H9 (cell line): ENCODE measurements at regions not wholly inside any gene's neighbourhood (a gene's known extent, or its start where the extent isn't known, plus 50 kb on each side); places are given as distances from the start of the nearest gene placed in this dataset.

Experiments
- DNase-seq: peaks from one replicate; pipeline ENCODE4 v3.0.0-alpha.2; 2017
- H2AFZ ChIP-seq: one replicate; pipeline ENCODE4 v1.6.1; 2013; ENCODE audit warnings: mild to moderate bottlenecking, low read length, control low read depth, moderate library complexity
- H2AK5ac ChIP-seq: 2 replicates; pipeline ENCODE4 v1.6.1; 2013; ENCODE audit warnings: low read length, control low read depth, mixed read lengths; ENCODE audit not compliant: insufficient read length
- H2BK120ac ChIP-seq: one replicate; pipeline ENCODE4 v1.6.1; 2013; ENCODE audit warnings: low read depth, mild to moderate bottlenecking, low read length, control low read depth, inconsistent platforms; ENCODE audit not compliant: poor library complexity, severe bottlenecking
- H2BK12ac ChIP-seq: 2 replicates; pipeline ENCODE4 v1.6.1; 2013; ENCODE audit warnings: low read length, control low read depth, mixed read lengths, low read depth; ENCODE audit not compliant: insufficient read length
- H2BK15ac ChIP-seq: 2 replicates; pipeline ENCODE4 v1.6.1; 2013; ENCODE audit warnings: low read depth, low read length, control low read depth
- H2BK20ac ChIP-seq: one replicate; pipeline ENCODE4 v1.6.1; 2013; ENCODE audit warnings: low read depth, mild to moderate bottlenecking, low read length, control low read depth, inconsistent platforms; ENCODE audit not compliant: poor library complexity, severe bottlenecking
- H2BK5ac ChIP-seq: 2 replicates; pipeline ENCODE4 v1.6.1; 2013; ENCODE audit warnings: low read length, control low read depth, mixed read lengths; ENCODE audit not compliant: insufficient read length
- H3K14ac ChIP-seq: 2 replicates; pipeline ENCODE4 v1.6.1; 2013; ENCODE audit warnings: low read length, control low read depth; ENCODE audit not compliant: insufficient read depth
- H3K18ac ChIP-seq: 2 replicates; pipeline ENCODE4 v1.6.1; 2013; ENCODE audit warnings: low read depth, mild to moderate bottlenecking, mixed read lengths, low read length, control low read depth; ENCODE audit not compliant: insufficient read length
- H3K23ac ChIP-seq: 2 replicates; pipeline ENCODE4 v1.6.1; 2013; ENCODE audit warnings: low read length, control low read depth, mixed read lengths, low read depth; ENCODE audit not compliant: insufficient read length
- H3K23me2 ChIP-seq: 2 replicates; pipeline ENCODE4 v1.6.1; 2013; ENCODE audit warnings: low read depth, mild to moderate bottlenecking, mixed read lengths, low read length, control low read depth; ENCODE audit not compliant: insufficient read length, poor library complexity, severe bottlenecking
- H3K27ac ChIP-seq: 2 replicates; pipeline ENCODE4 v1.5.1; 2013; ENCODE audit warnings: low read length, control low read depth, mixed read lengths, low read depth; ENCODE audit not compliant: insufficient read length
- H3K27me3 ChIP-seq: 2 replicates; pipeline ENCODE4 v1.6.1; 2013; ENCODE audit warnings: low read length, control low read depth, inconsistent platforms; ENCODE audit not compliant: insufficient read depth
- H3K4ac ChIP-seq: 2 replicates; pipeline ENCODE4 v1.6.1; 2013; ENCODE audit warnings: low read depth, mild to moderate bottlenecking, control low read depth, inconsistent platforms, low read length, moderate library complexity
- H3K4me1 ChIP-seq: 2 replicates; pipeline ENCODE4 v1.6.1; 2013; ENCODE audit warnings: low read length, control low read depth, inconsistent platforms; ENCODE audit not compliant: insufficient read depth
- H3K4me2 ChIP-seq: 2 replicates; pipeline ENCODE4 v1.6.1; 2013; ENCODE audit warnings: low read length, control low read depth, mixed read lengths; ENCODE audit not compliant: insufficient read length, insufficient read depth
- H3K56ac ChIP-seq: 2 replicates; pipeline ENCODE4 v1.6.1; 2013; ENCODE audit warnings: low read depth, mild to moderate bottlenecking, mixed read lengths, low read length, control low read depth; ENCODE audit not compliant: insufficient read length
- H3K79me1 ChIP-seq: 2 replicates; pipeline ENCODE4 v1.6.1; 2013; ENCODE audit warnings: low read depth, mild to moderate bottlenecking, moderate library complexity, low read length, control low read depth, inconsistent platforms; ENCODE audit not compliant: insufficient read depth, poor library complexity, severe bottlenecking
- H3K79me2 ChIP-seq: 2 replicates; pipeline ENCODE4 v1.6.1; 2013; ENCODE audit warnings: low read length, control low read depth, inconsistent platforms; ENCODE audit not compliant: insufficient read depth
- H3K9ac ChIP-seq: 2 replicates; pipeline ENCODE4 v1.6.1; 2013; ENCODE audit warnings: low read length, control low read depth, mixed read lengths; ENCODE audit not compliant: insufficient read length; ENCODE audit errors: extremely low read depth
- H3K9me3 ChIP-seq: one replicate; pipeline ENCODE4 v1.6.1; 2013; ENCODE audit warnings: low read depth, low read length, inconsistent platforms; ENCODE audit not compliant: control insufficient read depth
- H3T11ph ChIP-seq: one replicate; pipeline ENCODE4 v1.6.1; 2013; ENCODE audit warnings: mild to moderate bottlenecking, low read length, control low read depth, inconsistent platforms
- H4K20me1 ChIP-seq: one replicate; pipeline ENCODE4 v1.6.1; 2013; ENCODE audit not compliant: control insufficient read depth, insufficient read length, insufficient read depth
- H4K5ac ChIP-seq: 2 replicates; pipeline ENCODE4 v1.6.1; 2013; ENCODE audit warnings: low read depth, mild to moderate bottlenecking, mixed read lengths, low read length, control low read depth; ENCODE audit not compliant: insufficient read length
- H4K8ac ChIP-seq: replicated peaks from 2 replicates; pipeline ENCODE4 v1.6.1; 2013; ENCODE audit warnings: low read length, control low read depth, mixed read lengths, low read depth; ENCODE audit not compliant: insufficient read length
- H4K91ac ChIP-seq: 2 replicates; pipeline ENCODE4 v1.6.1; 2013; ENCODE audit warnings: low read depth, mild to moderate bottlenecking, moderate library complexity, mixed read lengths, low read length, control low read depth; ENCODE audit not compliant: insufficient read length
- H3K27ac Mint-ChIP-seq, 3 experiments: 2 replicates in 2 of 3; 3 replicates in 1 of 3; pipeline ENCODE4 v1.8.0; 2020 to 2021; ENCODE audit warnings: mixed read lengths in 3 of 3, mild to moderate bottlenecking in 1 of 3, moderate library complexity in 1 of 3
- H3K27me3 Mint-ChIP-seq: 2 replicates; pipeline ENCODE4 v1.8.0; 2021; ENCODE audit warnings: low read depth, mild to moderate bottlenecking, moderate library complexity, mixed read lengths
- H3K36me3 Mint-ChIP-seq, 3 experiments: 2 replicates in 2 of 3; 3 replicates in 1 of 3; pipeline ENCODE4 v1.8.0; 2020 to 2021; ENCODE audit warnings: low read depth in 3 of 3, mixed read lengths in 3 of 3; ENCODE audit not compliant: insufficient read depth in 1 of 3
- H3K4me1 Mint-ChIP-seq, 2 experiments: 2 replicates each; pipeline ENCODE4 v1.8.0; 2020; ENCODE audit warnings: mixed read lengths in 2 of 2
- H3K4me3 Mint-ChIP-seq, 2 experiments: 2 replicates in 1 of 2; 3 replicates in 1 of 2; pipeline ENCODE4 v1.8.0; 2020 to 2021; ENCODE audit warnings: mild to moderate bottlenecking in 2 of 2, mixed read lengths in 2 of 2, moderate library complexity in 1 of 2
- H3K9me3 Mint-ChIP-seq, 2 experiments: 2 replicates in 1 of 2; 3 replicates in 1 of 2; pipeline ENCODE4 v1.8.0; 2020; ENCODE audit warnings: mild to moderate bottlenecking in 2 of 2, mixed read lengths in 2 of 2, moderate library complexity in 1 of 2
- WGBS: extraction: QIAGEN DNeasy Blood & Tissue Kit; methylation state at CpG from one replicate; pipeline ENCODE4 v1.1.7; 2013; ENCODE audit warnings: missing lambda C conversion rate, low lambda C conversion rate, mixed read lengths; ENCODE audit not compliant: insufficient read length; ENCODE audit errors: extremely low coverage; 5-methylcytosine and 5-hydroxymethylcytosine counted together
- TF ChIP-seq, protein P1 (sequence below): fragments of 200-600 bp; sonication (generic); conservative IDR thresholded peaks from 3 replicates; pipeline ENCODE4 v1.8.0; 2021; ENCODE audit warnings: antibody characterized with exemption, mild to moderate bottlenecking

DNA sequence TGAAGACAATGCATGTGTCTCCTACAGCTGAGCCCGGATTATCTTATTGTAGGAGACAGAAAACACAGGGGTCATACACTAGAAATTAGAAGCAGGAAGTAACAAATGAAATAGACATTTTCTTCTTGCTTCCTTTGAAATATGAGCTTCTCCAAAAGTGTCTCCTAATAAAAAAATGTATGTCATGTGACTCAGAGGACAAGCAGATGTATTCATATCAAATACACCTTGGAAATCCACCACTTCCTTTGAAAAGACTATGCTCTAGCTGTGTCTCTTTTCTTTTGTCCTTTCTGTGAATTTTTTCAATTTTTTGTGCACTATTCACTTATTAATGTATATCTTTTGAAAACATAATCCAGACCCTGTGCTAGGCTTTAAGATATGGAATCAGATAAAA lies 1906.2 kb downstream of the C4orf33 start:
- H3K79me2 ChIP-seq = no peaks in the 10 kb centered on the region
- H4K20me1 ChIP-seq = no peaks in the 10 kb centered on the region
- H3K14ac ChIP-seq = no peak overlapping the region
- Mint-ChIP-seq H3K4me3 (no peak overlapping the region), H3K36me3 (peaks cover under 1 to 3% (median 1%) of the 10 kb centered on the region in 3 experiments; a peak in 5 of 7 replicates), H3K4me1 (peaks cover 0 to 6% of the 10 kb centered on the region in 2 experiments; a peak in 2 of 4 replicates), H3K27ac (no peak overlapping the region), H3K27me3 (no peaks in the 10 kb centered on the region), H3K9me3 (peaks cover under 1 to 3% of the 10 kb centered on the region in 2 experiments; a peak in 2 of 5 replicates)
- no peak overlapping the region for H3K9ac ChIP-seq
- H3K18ac ChIP-seq = no peak overlapping the region
- no peak overlapping the region for H3T11ph ChIP-seq
- no peak overlapping the region for H3K23ac ChIP-seq
- H3K4ac ChIP-seq = no peak overlapping the region
- H4K91ac ChIP-seq = no peak overlapping the region
- no peak overlapping the region for H2AFZ ChIP-seq
- H3K9me3 ChIP-seq = no peaks in the 10 kb centered on the region
- DNase-seq = no peak
- no peaks in the 10 kb centered on the region for H3K4me1 ChIP-seq
- WGBS = no CpG with 5 or more reads among the region's 1 CpG
- no peak overlapping the region for H4K5ac ChIP-seq
- no peak overlapping the region for H4K8ac ChIP-seq
- H2BK5ac ChIP-seq = no peak overlapping the region
- H2BK20ac ChIP-seq = no peak overlapping the region
- TF ChIP-seq, protein P1, sequence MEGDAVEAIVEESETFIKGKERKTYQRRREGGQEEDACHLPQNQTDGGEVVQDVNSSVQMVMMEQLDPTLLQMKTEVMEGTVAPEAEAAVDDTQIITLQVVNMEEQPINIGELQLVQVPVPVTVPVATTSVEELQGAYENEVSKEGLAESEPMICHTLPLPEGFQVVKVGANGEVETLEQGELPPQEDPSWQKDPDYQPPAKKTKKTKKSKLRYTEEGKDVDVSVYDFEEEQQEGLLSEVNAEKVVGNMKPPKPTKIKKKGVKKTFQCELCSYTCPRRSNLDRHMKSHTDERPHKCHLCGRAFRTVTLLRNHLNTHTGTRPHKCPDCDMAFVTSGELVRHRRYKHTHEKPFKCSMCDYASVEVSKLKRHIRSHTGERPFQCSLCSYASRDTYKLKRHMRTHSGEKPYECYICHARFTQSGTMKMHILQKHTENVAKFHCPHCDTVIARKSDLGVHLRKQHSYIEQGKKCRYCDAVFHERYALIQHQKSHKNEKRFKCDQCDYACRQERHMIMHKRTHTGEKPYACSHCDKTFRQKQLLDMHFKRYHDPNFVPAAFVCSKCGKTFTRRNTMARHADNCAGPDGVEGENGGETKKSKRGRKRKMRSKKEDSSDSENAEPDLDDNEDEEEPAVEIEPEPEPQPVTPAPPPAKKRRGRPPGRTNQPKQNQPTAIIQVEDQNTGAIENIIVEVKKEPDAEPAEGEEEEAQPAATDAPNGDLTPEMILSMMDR = no peak
- no peaks in the 10 kb centered on the region for H3K79me1 ChIP-seq
- H3K56ac ChIP-seq = no peak overlapping the region
- H3K4me2 ChIP-seq = no peak overlapping the region
- H3K23me2 ChIP-seq = no peaks in the 10 kb centered on the region
- no peak overlapping the region for H2BK120ac ChIP-seq
- no peak overlapping the region for H2BK12ac ChIP-seq
- H3K27ac ChIP-seq = no peak overlapping the region
- no peaks in the 10 kb centered on the region for H3K27me3 ChIP-seq
- no peak overlapping the region for H2AK5ac ChIP-seq
- no peak overlapping the region for H2BK15ac ChIP-seq
